ENCODE measurements at regions not wholly inside any gene's neighbourhood (a gene's known extent, or its start where the extent isn't known, plus 50 kb on each side); places are given as distances from the start of the nearest gene placed in this dataset.

DNA sequence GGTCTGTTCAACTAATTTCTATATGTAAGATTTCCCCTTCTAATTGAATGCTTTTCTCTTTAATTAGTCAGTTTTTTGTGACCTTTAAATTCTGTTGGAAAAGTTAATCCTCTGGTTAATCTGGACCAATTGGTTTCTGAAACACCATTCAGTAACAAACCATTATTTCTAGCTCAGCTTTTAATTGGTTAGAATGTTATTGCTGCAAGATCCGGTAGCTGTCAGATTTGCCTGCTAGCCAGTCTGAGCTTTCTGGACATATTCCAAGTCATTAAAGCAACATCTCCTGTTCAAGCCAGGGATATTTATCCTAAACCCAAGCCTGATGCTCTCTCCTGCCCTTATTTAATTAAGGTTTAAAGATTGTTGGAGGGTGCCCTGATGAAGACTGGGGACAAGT lies 55.1 kb upstream of the FBXL4 start:
- TF ChIP-seq, protein P1, sequence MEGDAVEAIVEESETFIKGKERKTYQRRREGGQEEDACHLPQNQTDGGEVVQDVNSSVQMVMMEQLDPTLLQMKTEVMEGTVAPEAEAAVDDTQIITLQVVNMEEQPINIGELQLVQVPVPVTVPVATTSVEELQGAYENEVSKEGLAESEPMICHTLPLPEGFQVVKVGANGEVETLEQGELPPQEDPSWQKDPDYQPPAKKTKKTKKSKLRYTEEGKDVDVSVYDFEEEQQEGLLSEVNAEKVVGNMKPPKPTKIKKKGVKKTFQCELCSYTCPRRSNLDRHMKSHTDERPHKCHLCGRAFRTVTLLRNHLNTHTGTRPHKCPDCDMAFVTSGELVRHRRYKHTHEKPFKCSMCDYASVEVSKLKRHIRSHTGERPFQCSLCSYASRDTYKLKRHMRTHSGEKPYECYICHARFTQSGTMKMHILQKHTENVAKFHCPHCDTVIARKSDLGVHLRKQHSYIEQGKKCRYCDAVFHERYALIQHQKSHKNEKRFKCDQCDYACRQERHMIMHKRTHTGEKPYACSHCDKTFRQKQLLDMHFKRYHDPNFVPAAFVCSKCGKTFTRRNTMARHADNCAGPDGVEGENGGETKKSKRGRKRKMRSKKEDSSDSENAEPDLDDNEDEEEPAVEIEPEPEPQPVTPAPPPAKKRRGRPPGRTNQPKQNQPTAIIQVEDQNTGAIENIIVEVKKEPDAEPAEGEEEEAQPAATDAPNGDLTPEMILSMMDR (IDR thresholded peaks at IDR 0.05; ENCODE audit: borderline replicate concordance, extremely low read depth, low read length, poor library complexity, severe bottlenecking): no peak
- TF ChIP-seq EZH2 (IDR thresholded peaks at IDR 0.05; ENCODE audit: borderline replicate concordance, low read depth, low read length, severe bottlenecking): no peak
- H3K4me2 ChIP-seq (ENCODE audit: insufficient read depth, low read length): no peak overlapping the region
- no peaks in the 10 kb centered on the region for H3K4me1 ChIP-seq (ENCODE audit: insufficient read depth, low read length)
- H3K4me3 ChIP-seq (ENCODE audit: low read depth in 1 of 2, low read length in 2 of 2): no peak overlapping the region
- H3K27ac ChIP-seq (ENCODE audit: low read length): no peak overlapping the region
- DNase-seq: no peak
- no peak overlapping the region for H3K9ac ChIP-seq (ENCODE audit: low read depth, low read length)
- no peaks in the 10 kb centered on the region for H3K79me2 ChIP-seq (ENCODE audit: insufficient read depth, low read length)
- no peak overlapping the region for H2AFZ ChIP-seq (ENCODE audit: low read depth, low read length)
- no peaks in the 10 kb centered on the region for H3K9me3 ChIP-seq (ENCODE audit: insufficient read depth, low read length, severe bottlenecking)
- H3K36me3 ChIP-seq (ENCODE audit: insufficient read depth, low read length): no peaks in the 10 kb centered on the region
- peaks cover 7% of the 10 kb centered on the region for H3K27me3 ChIP-seq (ENCODE audit: insufficient read depth, low read length, poor library complexity)
- no peaks in the 10 kb centered on the region for H4K20me1 ChIP-seq (ENCODE audit: insufficient read depth, low read length)
- no peak for ATAC-seq (ENCODE audit: insufficient read depth, low read depth)

DNA sequence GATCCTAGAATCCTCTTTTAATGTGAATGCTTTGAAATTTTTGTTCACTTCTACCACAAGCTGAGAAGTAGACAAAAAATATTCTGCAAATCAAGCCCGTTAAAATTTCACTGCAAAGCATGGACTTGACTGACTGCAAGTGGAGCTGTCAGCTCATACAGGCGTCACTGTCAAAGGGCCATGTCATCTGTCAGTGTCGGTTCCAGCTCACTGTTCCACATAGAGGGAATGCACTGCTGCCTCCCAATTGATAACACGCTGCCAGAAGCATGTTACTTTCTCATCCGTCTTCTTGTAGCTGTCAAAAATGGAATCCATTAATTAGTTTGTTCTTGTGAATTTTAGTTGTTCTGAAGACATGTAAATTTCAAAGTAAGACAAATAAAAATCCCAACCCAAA lies 50.4 kb upstream of the FBXL4 start:
- no peak overlapping the region for H3K4me3 ChIP-seq (ENCODE audit: low read depth in 1 of 2, low read length in 2 of 2)
- no peaks in the 10 kb centered on the region for H3K36me3 ChIP-seq (ENCODE audit: insufficient read depth, low read length)
- ATAC-seq (ENCODE audit: insufficient read depth, low read depth) (no peak), DNase-seq (no peak)
- no peaks in the 10 kb centered on the region for H4K20me1 ChIP-seq (ENCODE audit: insufficient read depth, low read length)
- no peaks in the 10 kb centered on the region for H3K79me2 ChIP-seq (ENCODE audit: insufficient read depth, low read length)
- no peaks in the 10 kb centered on the region for H3K4me1 ChIP-seq (ENCODE audit: insufficient read depth, low read length)
- no peak overlapping the region for H3K9ac ChIP-seq (ENCODE audit: low read depth, low read length)
- H3K27me3 ChIP-seq (ENCODE audit: insufficient read depth, low read length, poor library complexity): peaks cover 22% of the 10 kb centered on the region
- TF ChIP-seq EZH2 (IDR thresholded peaks at IDR 0.05; ENCODE audit: borderline replicate concordance, low read depth, low read length, severe bottlenecking): no peak
- TF ChIP-seq, protein P1 (IDR thresholded peaks at IDR 0.05; ENCODE audit: borderline replicate concordance, extremely low read depth, low read length, poor library complexity, severe bottlenecking): no peak
- no peak overlapping the region for H3K27ac ChIP-seq (ENCODE audit: low read length)
- no peaks in the 10 kb centered on the region for H3K9me3 ChIP-seq (ENCODE audit: insufficient read depth, low read length, severe bottlenecking)
- H3K4me2 ChIP-seq (ENCODE audit: insufficient read depth, low read length): no peak overlapping the region
- no peak overlapping the region for H2AFZ ChIP-seq (ENCODE audit: low read depth, low read length)
